Hepatocyte (in vitro differentiated cells): ENCODE measurements at regions not wholly inside any gene's neighbourhood (a gene's known extent, or its start where the extent isn't known, plus 50 kb on each side); places are given as distances from the start of the nearest gene placed in this dataset.

Source experiments
- DNase-seq: peaks from one replicate; pipeline ENCODE4 v3.0.0-alpha.2; 2016; ENCODE audit warnings: low spot score
- H2AFZ ChIP-seq: fragments of 200-600 bp; sonication (generic); 2 replicates; pipeline ENCODE4 v1.6.0; 2016; ENCODE audit warnings: antibody characterized with exemption, mild to moderate bottlenecking
- H3K27ac ChIP-seq: fragments of 200-600 bp; sonication (generic); 2 replicates; pipeline ENCODE4 v1.5.1; 2016; ENCODE audit warnings: mild to moderate bottlenecking
- H3K27me3 ChIP-seq: fragments of 200-600 bp; sonication (generic); 2 replicates; pipeline ENCODE4 v1.6.1; 2016
- H3K36me3 ChIP-seq: fragments of 200-600 bp; sonication (generic); replicated peaks from 2 replicates; pipeline ENCODE4 v1.5.1; 2016; ENCODE audit warnings: low read depth; ENCODE audit not compliant: insufficient read depth
- H3K4me1 ChIP-seq: fragments of 200-600 bp; sonication (generic); 2 replicates; pipeline ENCODE4 v1.5.1; 2016; ENCODE audit warnings: mild to moderate bottlenecking, moderate library complexity; ENCODE audit not compliant: insufficient read depth
- H3K4me2 ChIP-seq: fragments of 200-600 bp; sonication (generic); 2 replicates; pipeline ENCODE4 v1.6.0; 2016
- H3K4me3 ChIP-seq: fragments of 200-600 bp; sonication (generic); 2 replicates; pipeline ENCODE4 v1.5.1; 2016; ENCODE audit warnings: mild to moderate bottlenecking
- H3K79me2 ChIP-seq: fragments of 200-600 bp; sonication (generic); 2 replicates; pipeline ENCODE4 v1.6.0; 2017; ENCODE audit warnings: mild to moderate bottlenecking
- H3K9me2 ChIP-seq: fragments of 200-600 bp; sonication (generic); replicated peaks from 2 replicates; pipeline ENCODE4 v1.6.0; 2017; ENCODE audit warnings: mild to moderate bottlenecking; ENCODE audit not compliant: insufficient read depth
- H3K9me3 ChIP-seq: fragments of 200-600 bp; sonication (generic); 2 replicates; pipeline ENCODE4 v1.5.1; 2016; ENCODE audit warnings: low read depth, mild to moderate bottlenecking
- H4K20me1 ChIP-seq: fragments of 200-600 bp; sonication (generic); 2 replicates; pipeline ENCODE4 v1.6.0; 2016; ENCODE audit warnings: mild to moderate bottlenecking; ENCODE audit not compliant: insufficient read depth, poor library complexity, severe bottlenecking
- EZH2 ChIP-seq: fragments of 200-600 bp; sonication (generic); IDR thresholded peaks from 2 replicates; pipeline ENCODE4 v1.6.1; 2016; ENCODE audit warnings: antibody characterized with exemption, mild to moderate bottlenecking, borderline replicate concordance
- EZH2phosphoT487 ChIP-seq: fragments of 200-600 bp; sonication (generic); IDR thresholded peaks from one replicate; pipeline ENCODE4 v1.6.1; 2018; ENCODE audit warnings: antibody characterized with exemption, mild to moderate bottlenecking, low read depth, moderate library complexity; ENCODE audit not compliant: unreplicated experiment, severe bottlenecking
- WGBS: methylation state at CpG from one replicate; pipeline ENCODE4 v1.1.6; 2016; ENCODE audit warnings: low lambda C conversion rate; ENCODE audit errors: missing lambda C conversion rate; 5-methylcytosine and 5-hydroxymethylcytosine counted together
- TF ChIP-seq, protein P1 (sequence below): fragments of 200-600 bp; sonication (generic); IDR thresholded peaks from 2 replicates; pipeline ENCODE4 v1.5.1; 2016; ENCODE audit warnings: antibody characterized with exemption, mild to moderate bottlenecking; ENCODE audit not compliant: poor library complexity

- no peaks in the 10 kb centered on the region for H3K9me3 ChIP-seq
- TF ChIP-seq, protein P1, sequence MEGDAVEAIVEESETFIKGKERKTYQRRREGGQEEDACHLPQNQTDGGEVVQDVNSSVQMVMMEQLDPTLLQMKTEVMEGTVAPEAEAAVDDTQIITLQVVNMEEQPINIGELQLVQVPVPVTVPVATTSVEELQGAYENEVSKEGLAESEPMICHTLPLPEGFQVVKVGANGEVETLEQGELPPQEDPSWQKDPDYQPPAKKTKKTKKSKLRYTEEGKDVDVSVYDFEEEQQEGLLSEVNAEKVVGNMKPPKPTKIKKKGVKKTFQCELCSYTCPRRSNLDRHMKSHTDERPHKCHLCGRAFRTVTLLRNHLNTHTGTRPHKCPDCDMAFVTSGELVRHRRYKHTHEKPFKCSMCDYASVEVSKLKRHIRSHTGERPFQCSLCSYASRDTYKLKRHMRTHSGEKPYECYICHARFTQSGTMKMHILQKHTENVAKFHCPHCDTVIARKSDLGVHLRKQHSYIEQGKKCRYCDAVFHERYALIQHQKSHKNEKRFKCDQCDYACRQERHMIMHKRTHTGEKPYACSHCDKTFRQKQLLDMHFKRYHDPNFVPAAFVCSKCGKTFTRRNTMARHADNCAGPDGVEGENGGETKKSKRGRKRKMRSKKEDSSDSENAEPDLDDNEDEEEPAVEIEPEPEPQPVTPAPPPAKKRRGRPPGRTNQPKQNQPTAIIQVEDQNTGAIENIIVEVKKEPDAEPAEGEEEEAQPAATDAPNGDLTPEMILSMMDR = no peak
- TF ChIP-seq EZH2phosphoT487 (no peak), EZH2 (no peak)
These were observed 72.0 kb downstream of the FOS start for GRCh38 chr14:75350505-75351060.

DNA sequence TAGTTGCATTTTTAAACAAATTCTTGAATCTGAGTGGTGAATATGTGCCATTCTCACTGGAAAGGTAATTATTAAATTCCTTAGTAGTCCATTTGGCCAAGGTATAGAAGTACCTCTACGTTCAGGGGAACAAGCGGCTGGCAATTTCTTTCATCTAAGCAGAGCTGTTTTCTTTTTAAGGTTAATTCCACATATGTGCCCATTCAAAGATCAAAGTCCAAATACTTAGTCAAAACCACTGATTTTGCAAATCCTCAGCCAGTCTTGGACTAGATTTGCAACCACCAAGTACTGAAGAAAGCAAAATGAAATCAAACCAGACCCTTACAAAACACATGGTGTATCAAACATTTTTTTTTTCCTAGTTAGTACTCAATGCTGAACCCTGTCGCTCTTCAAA lies 68.7 kb upstream of the JDP2 start:
- no peak overlapping the region for H3K4me3 ChIP-seq
- H3K4me2 ChIP-seq = no peak overlapping the region
- WGBS = 77% methylated on average over 3 of the region's 3 CpGs
- no peaks in the 10 kb centered on the region for H4K20me1 ChIP-seq
- H3K27ac ChIP-seq = no peak overlapping the region
- no peaks in the 10 kb centered on the region for H3K36me3 ChIP-seq
- no peaks in the 10 kb centered on the region for H3K27me3 ChIP-seq
- no peaks in the 10 kb centered on the region for H3K9me2 ChIP-seq
- no peaks in the 10 kb centered on the region for H3K9me3 ChIP-seq
- no peaks in the 10 kb centered on the region for H3K79me2 ChIP-seq
- TF ChIP-seq, protein P1 = no peak
- TF ChIP-seq EZH2phosphoT487 (no peak), EZH2 (no peak)
- no peak overlapping the region for H2AFZ ChIP-seq
- H3K4me1 ChIP-seq = no peaks in the 10 kb centered on the region
- no peak for DNase-seq

More at GRCh38 chr14:75350505-75351060, 72.0 kb downstream of the FOS start:
- Histone ChIP-seq H3K27me3 (no peaks in the 10 kb centered on the region), H2AFZ (no peak overlapping the region), H3K9me2 (no peaks in the 10 kb centered on the region), H3K36me3 (no peaks in the 10 kb centered on the region), H3K4me1 (no peaks in the 10 kb centered on the region), H3K4me2 (no peak overlapping the region), H4K20me1 (no peaks in the 10 kb centered on the region), H3K79me2 (no peaks in the 10 kb centered on the region), H3K4me3 (no peak overlapping the region), H3K27ac (no peak overlapping the region)
- no peak for DNase-seq
- WGBS = 90% methylated on average over 1 of the region's 1 CpG

GRCh38 chr14:75361041-75361440 lies 66.8 kb upstream of the JDP2 start:
- H3K36me3 ChIP-seq = no peaks in the 10 kb centered on the region
- 86% methylated on average over 6 of the region's 6 CpGs for WGBS
- DNase-seq = no peak
- H3K79me2 ChIP-seq = no peaks in the 10 kb centered on the region
- no peaks in the 10 kb centered on the region for H3K27me3 ChIP-seq
- H3K4me1 ChIP-seq = no peaks in the 10 kb centered on the region
- TF ChIP-seq EZH2 (no peak), EZH2phosphoT487 (no peak)
- TF ChIP-seq, protein P1 = no peak
- H2AFZ ChIP-seq = no peak overlapping the region
- no peaks in the 10 kb centered on the region for H3K9me2 ChIP-seq
- no peaks in the 10 kb centered on the region for H4K20me1 ChIP-seq
- no peaks in the 10 kb centered on the region for H3K9me3 ChIP-seq
- no peak overlapping the region for H3K27ac ChIP-seq
- no peak overlapping the region for H3K4me2 ChIP-seq
- no peak overlapping the region for H3K4me3 ChIP-seq
